ENCODE measurements at regions not wholly inside any gene's neighbourhood (a gene's known extent, or its start where the extent isn't known, plus 50 kb on each side); places are given as distances from the start of the nearest gene placed in this dataset.
A peak's percentile ranks its signal among the peaks of the same experiment; 100 is the strongest.

GRCh38 chr14:34348592-34348991 is 113.4 kb downstream of the SPTSSA start:
- no peak for DNase-seq

- no peak for DNase-seq
Measured at GRCh38 chr14:34347683-34348082, 114.4 kb downstream of the SPTSSA start.

GRCh38 chr14:34345718-34346465 is 116.1 kb downstream of the SPTSSA start:
- DNase-seq, result no peak

GRCh38 chr14:34344318-34344717 is 117.7 kb downstream of the SPTSSA start:
- no peak for DNase-seq

- DNase-seq, result no peak
Measured at GRCh38 chr14:34340025-34340625, 121.9 kb downstream of the SPTSSA start.

GRCh38 chr14:34338056-34338455 is 124.0 kb downstream of the SPTSSA start:
- DNase-seq, result no peak

GRCh38 chr14:34336501-34336900 is 125.5 kb downstream of the SPTSSA start:
- no peak for DNase-seq

GRCh38 chr14:34335968-34336367 is 126.1 kb downstream of the SPTSSA start:
- no peak for DNase-seq

- no peak for DNase-seq
Measured at GRCh38 chr14:34334329-34334728, 127.7 kb downstream of the SPTSSA start.

GRCh38 chr14:34331728-34332623 is 130.1 kb downstream of the SPTSSA start:
- peak; percentile 31 for DNase-seq

GRCh38 chr14:34330846-34331245 is 131.2 kb downstream of the SPTSSA start:
- no peak for DNase-seq

GRCh38 chr14:34329301-34329700 is 132.7 kb downstream of the SPTSSA start:
- DNase-seq, result no peak

GRCh38 chr14:34328178-34328577 is 133.9 kb downstream of the SPTSSA start:
- no peak for DNase-seq

GRCh38 chr14:34325493-34325892 is 136.5 kb downstream of the SPTSSA start:
- DNase-seq, result no peak

- no peak for DNase-seq
Measured at GRCh38 chr14:34324363-34324795, 137.7 kb downstream of the SPTSSA start.

- peak; percentile 52 for DNase-seq
Measured at GRCh38 chr14:34322940-34323418, 139.1 kb downstream of the SPTSSA start.

- DNase-seq, result no peak
Measured at GRCh38 chr14:34319140-34319539, 142.9 kb downstream of the SPTSSA start.

- DNase-seq, result no peak
Measured at GRCh38 chr14:34318014-34318413, 144.0 kb downstream of the SPTSSA start.

GRCh38 chr14:34310724-34311123 is 151.3 kb downstream of the SPTSSA start:
- no peak for DNase-seq

GRCh38 chr14:34303811-34304210 is 158.2 kb downstream of the SPTSSA start:
- no peak for DNase-seq

- no peak for DNase-seq
Measured at GRCh38 chr14:34302654-34303053, 159.4 kb downstream of the SPTSSA start.

- no peak for DNase-seq
Measured at GRCh38 chr14:34300882-34301734, 160.9 kb downstream of the SPTSSA start.
